ENCODE measurements at regions not wholly inside any gene's neighbourhood (a gene's known extent, or its start where the extent isn't known, plus 50 kb on each side); places are given as distances from the start of the nearest gene placed in this dataset.
"Not testable (repeated sequence)": the region's sequence is repeated elsewhere in the genome, so short reads cannot be mapped to it uniquely, and the experiment has no call there.

- not testable (repeated sequence) for DNase-seq
Observed at GRCh38 chr11:87531835-87532234, 494.1 kb downstream of the TMEM135 start.

- DNase-seq, result no peak
Observed at GRCh38 chr11:87529486-87529885, 491.8 kb downstream of the TMEM135 start.

- DNase-seq, result no peak
Observed at GRCh38 chr11:87528752-87529151, 491.0 kb downstream of the TMEM135 start.

GRCh38 chr11:87523276-87523675 lies 485.5 kb downstream of the TMEM135 start:
- DNase-seq, result no peak

- no peak for DNase-seq
Observed at GRCh38 chr11:87518266-87518665, 480.5 kb downstream of the TMEM135 start.

GRCh38 chr11:87517351-87517750 lies 479.6 kb downstream of the TMEM135 start:
- no peak for DNase-seq

- not testable (repeated sequence) for DNase-seq
Observed at GRCh38 chr11:87507722-87508121, 470.0 kb downstream of the TMEM135 start.

- not testable (repeated sequence) for DNase-seq
Observed at GRCh38 chr11:87506946-87507345, 469.2 kb downstream of the TMEM135 start.

GRCh38 chr11:87501388-87501787 lies 463.7 kb downstream of the TMEM135 start:
- DNase-seq, result no peak

GRCh38 chr11:87494936-87495335 lies 457.2 kb downstream of the TMEM135 start:
- DNase-seq, result not testable (repeated sequence)

GRCh38 chr11:87494026-87494425 lies 456.3 kb downstream of the TMEM135 start:
- DNase-seq, result not testable (repeated sequence)

- no peak for DNase-seq
Observed at GRCh38 chr11:87493516-87493915, 455.8 kb downstream of the TMEM135 start.

- DNase-seq, result no peak
Observed at GRCh38 chr11:87491381-87491780, 453.6 kb downstream of the TMEM135 start.

- no peak for DNase-seq
Observed at GRCh38 chr11:87490671-87491070, 452.9 kb downstream of the TMEM135 start.

GRCh38 chr11:87484566-87484965 lies 446.8 kb downstream of the TMEM135 start:
- no peak for DNase-seq

- DNase-seq, result no peak
Observed at GRCh38 chr11:87477321-87477720, 439.6 kb downstream of the TMEM135 start.

GRCh38 chr11:87473174-87473573 lies 435.4 kb downstream of the TMEM135 start:
- DNase-seq, result no peak

- DNase-seq, result no peak
Observed at GRCh38 chr11:87466223-87466622, 428.5 kb downstream of the TMEM135 start.

- DNase-seq, result no peak
Observed at GRCh38 chr11:87465716-87466115, 428.0 kb downstream of the TMEM135 start.

GRCh38 chr11:87463486-87464102 lies 425.9 kb downstream of the TMEM135 start:
- no peak for DNase-seq

GRCh38 chr11:87462171-87462570 lies 424.4 kb downstream of the TMEM135 start:
- no peak for DNase-seq

GRCh38 chr11:87460842-87461637 lies 423.3 kb downstream of the TMEM135 start:
- no peak for DNase-seq

- DNase-seq, result no peak
Observed at GRCh38 chr11:87460279-87460678, 422.5 kb downstream of the TMEM135 start.

- no peak for DNase-seq
Observed at GRCh38 chr11:87459351-87459750, 421.6 kb downstream of the TMEM135 start.

GRCh38 chr11:87456499-87456898 lies 418.8 kb downstream of the TMEM135 start:
- DNase-seq, result no peak
